Lower leg skin (tissue), 4 donors: ENCODE measurements at regions not wholly inside any gene's neighbourhood (a gene's known extent, or its start where the extent isn't known, plus 50 kb on each side); places are given as distances from the start of the nearest gene placed in this dataset.

Experiments used
- DNase-seq, 2 donors: peaks; one replicate each; pipeline ENCODE4 v3.0.0-alpha.2; 2019; ENCODE audit warnings: low spot score in 2 of 2
- H3K4me3 ChIP-seq: fragments of 200-600 bp; sonication (generic); 2 replicates; pipeline ENCODE4 v1.5.1; 2017; ENCODE audit warnings: mild to moderate bottlenecking, low read depth; ENCODE audit not compliant: poor library complexity, severe bottlenecking
- POLR2A ChIP-seq, 2 donors: fragments of 450-650 bp; IDR thresholded peaks; one replicate each; pipeline ENCODE4 v1.6.1; 2016 to 2017; ENCODE audit warnings: antibody characterized with exemption in 2 of 2, mild to moderate bottlenecking in 1 of 2, moderate library complexity in 1 of 2
- WGBS, 2 donors: methylation state at CpG; one replicate each; pipeline ENCODE4 v1.1.5; 2018; 5-methylcytosine and 5-hydroxymethylcytosine counted together
- intact Hi-C: fragments of 100-400 bp; cut with DNase I; formaldehyde crosslinking; loops from one replicate; pipeline ENCODE4 v1.15.0; 2023; ENCODE audit warnings: low total_unique reads
- TF ChIP-seq, protein P1 (sequence below), 3 donors: fragments of 450-650 bp; IDR thresholded peaks; one replicate each; pipeline ENCODE4 v1.5.1; 2016; ENCODE audit warnings: antibody characterized with exemption in 3 of 3, mild to moderate bottlenecking in 3 of 3, moderate library complexity in 2 of 3

GRCh38 chr10:124220547-124220946 is 127.1 kb upstream of the CHST15 start:
- H3K4me3 ChIP-seq: no peak overlapping the region
- no peak for TF ChIP-seq POLR2A (IDR thresholded peaks at IDR 0.05)
- TF ChIP-seq, protein P1, sequence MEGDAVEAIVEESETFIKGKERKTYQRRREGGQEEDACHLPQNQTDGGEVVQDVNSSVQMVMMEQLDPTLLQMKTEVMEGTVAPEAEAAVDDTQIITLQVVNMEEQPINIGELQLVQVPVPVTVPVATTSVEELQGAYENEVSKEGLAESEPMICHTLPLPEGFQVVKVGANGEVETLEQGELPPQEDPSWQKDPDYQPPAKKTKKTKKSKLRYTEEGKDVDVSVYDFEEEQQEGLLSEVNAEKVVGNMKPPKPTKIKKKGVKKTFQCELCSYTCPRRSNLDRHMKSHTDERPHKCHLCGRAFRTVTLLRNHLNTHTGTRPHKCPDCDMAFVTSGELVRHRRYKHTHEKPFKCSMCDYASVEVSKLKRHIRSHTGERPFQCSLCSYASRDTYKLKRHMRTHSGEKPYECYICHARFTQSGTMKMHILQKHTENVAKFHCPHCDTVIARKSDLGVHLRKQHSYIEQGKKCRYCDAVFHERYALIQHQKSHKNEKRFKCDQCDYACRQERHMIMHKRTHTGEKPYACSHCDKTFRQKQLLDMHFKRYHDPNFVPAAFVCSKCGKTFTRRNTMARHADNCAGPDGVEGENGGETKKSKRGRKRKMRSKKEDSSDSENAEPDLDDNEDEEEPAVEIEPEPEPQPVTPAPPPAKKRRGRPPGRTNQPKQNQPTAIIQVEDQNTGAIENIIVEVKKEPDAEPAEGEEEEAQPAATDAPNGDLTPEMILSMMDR (IDR thresholded peaks at IDR 0.05): no peak
- peak in 1 of 2 donors; percentile 57 for DNase-seq
- intact Hi-C loops: no loop called here
- WGBS, 2 donors: 66 to 74% methylated on average over 6 of the region's 6 CpGs

DNA sequence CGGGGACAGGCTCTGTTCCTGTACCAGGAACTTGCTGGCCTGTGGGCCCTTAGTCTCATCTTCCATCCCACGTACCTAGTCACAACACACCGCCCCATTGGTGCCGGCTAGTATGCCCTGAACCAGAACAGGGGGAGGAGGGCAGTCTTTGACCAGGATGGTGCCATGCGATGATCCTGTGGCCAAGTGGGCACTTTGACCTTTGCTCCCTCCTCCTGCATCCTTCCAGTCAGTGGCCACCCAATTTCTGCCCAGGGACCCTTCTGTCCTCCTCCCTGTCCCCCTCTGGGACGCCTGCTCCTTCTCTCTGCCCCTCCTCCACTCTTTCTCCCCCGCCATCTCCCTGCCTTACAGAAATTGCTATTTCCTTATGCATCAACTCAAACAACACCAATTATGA is 126.3 kb upstream of the CHST15 start:
- H3K4me3 ChIP-seq: no peak overlapping the region
- DNase-seq: peak in 1 of 2 donors; percentile 76
- WGBS, 2 donors: 76 to 79% methylated on average over 7 of the region's 7 CpGs
- TF ChIP-seq, protein P1 (IDR thresholded peaks at IDR 0.05): no peak
- TF ChIP-seq POLR2A (IDR thresholded peaks at IDR 0.05): no peak
- intact Hi-C loops: no loop called here

- intact Hi-C loops: no loop called here
- no peak overlapping the region for H3K4me3 ChIP-seq
- TF ChIP-seq, protein P1 (IDR thresholded peaks at IDR 0.05): no peak
- WGBS, 2 donors: 86 to 88% methylated on average over 12 of the region's 12 CpGs
- peak in 1 of 2 donors; percentile 72 for DNase-seq
These were observed 125.7 kb upstream of the CHST15 start for GRCh38 chr10:124219062-124219461.

DNA sequence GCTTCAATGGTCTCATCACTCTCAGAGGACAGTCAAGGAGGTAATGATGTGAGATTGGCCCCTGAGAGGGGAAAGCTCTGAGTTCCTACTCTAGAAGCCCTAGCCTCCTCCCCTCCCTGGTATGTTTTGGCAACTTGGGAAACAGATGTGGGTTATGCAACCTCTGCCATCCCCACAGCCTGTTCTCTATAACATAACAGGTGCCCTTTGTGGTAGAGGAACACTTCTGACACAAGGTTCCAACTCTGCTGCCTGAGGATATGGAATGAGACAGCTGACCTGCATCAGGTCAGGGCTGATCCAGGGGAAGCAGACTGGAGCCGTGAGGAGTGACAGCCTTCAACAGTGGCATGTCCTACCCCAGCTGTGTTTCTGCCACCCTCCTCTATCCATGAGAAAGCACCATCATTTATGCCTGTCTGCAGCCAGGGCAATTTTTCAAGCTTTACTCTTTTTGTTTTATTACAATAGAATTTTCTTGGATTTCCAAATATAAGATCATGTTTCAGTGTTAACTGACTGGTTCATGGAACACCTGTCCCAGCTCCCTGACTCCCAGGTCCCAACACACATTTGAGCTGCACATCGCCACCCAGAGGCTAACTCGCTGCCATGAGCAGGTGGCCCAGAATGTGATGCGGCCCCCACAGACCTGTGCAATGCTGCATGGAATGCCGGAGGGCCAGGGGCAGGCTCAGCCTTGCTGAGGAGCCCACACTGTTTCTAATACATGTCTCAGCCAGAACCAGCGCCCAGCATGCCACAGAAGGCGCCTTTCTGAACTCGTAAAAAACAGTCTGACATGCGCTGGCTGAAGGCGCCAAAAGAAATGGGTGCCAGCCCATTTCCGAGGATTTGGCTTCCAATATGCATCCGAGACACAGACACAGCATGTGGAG is 124.8 kb upstream of the CHST15 start:
- intact Hi-C loops: no loop called here
- DNase-seq: peak in 1 of 2 donors; percentile 74
- 56 to 58% methylated on average over 11 to 12 of the region's 12 CpGs for WGBS, 2 donors
- TF ChIP-seq POLR2A (IDR thresholded peaks at IDR 0.05): no peak
- TF ChIP-seq, protein P1 (IDR thresholded peaks at IDR 0.05): no peak
- no peak overlapping the region for H3K4me3 ChIP-seq

GRCh38 chr10:124217031-124217430 is 123.6 kb upstream of the CHST15 start:
- 76 to 83% methylated on average over 9 of the region's 9 CpGs for WGBS, 2 donors
- intact Hi-C loops: no loop called here
- TF ChIP-seq, protein P1 (IDR thresholded peaks at IDR 0.05): no peak
- no peak for TF ChIP-seq POLR2A (IDR thresholded peaks at IDR 0.05)
- H3K4me3 ChIP-seq: no peak overlapping the region
- peak in 1 of 2 donors; percentile 72 for DNase-seq
